OCI-LY3 (cell line): ENCODE measurements at regions not wholly inside any gene's neighbourhood (a gene's known extent, or its start where the extent isn't known, plus 50 kb on each side); places are given as distances from the start of the nearest gene placed in this dataset.

Source experiments
- H2AFZ ChIP-seq: fragments of 200-600, 300-600 bp; shearing (Covaris generic); 2 replicates; pipeline ENCODE4 v1.6.0; 2014; ENCODE audit warnings: antibody characterized with exemption, low read depth, low read length
- H3K27ac ChIP-seq: fragments of 200-600, 300-600 bp; sonication (generic); 2 replicates; pipeline ENCODE4 v1.5.1; 2014; ENCODE audit warnings: mild to moderate bottlenecking, low read length, moderate library complexity, mixed read lengths
- H3K27me3 ChIP-seq: fragments of 200-600, 300-600 bp; sonication (generic); 2 replicates; pipeline ENCODE4 v1.6.1; 2014; ENCODE audit warnings: low read depth, low read length, mixed read lengths
- H3K36me3 ChIP-seq: fragments of 200-600, 300-600 bp; sonication (generic); replicated peaks from 2 replicates; pipeline ENCODE3; 2014; ENCODE audit warnings: low read depth, low read length, mixed read lengths
- H3K4me1 ChIP-seq: fragments of 300-600, 200-600 bp; sonication (generic); 2 replicates; pipeline ENCODE4 v1.6.1; 2014; ENCODE audit warnings: low read length, mixed read lengths
- H3K4me2 ChIP-seq: fragments of 200-600, 300-600 bp; sonication (generic); 2 replicates; pipeline ENCODE4 v1.6.1; 2014; ENCODE audit warnings: low read length, mixed read lengths
- H3K4me3 ChIP-seq: fragments of 300-600, 200-600 bp; sonication (generic); 2 replicates; pipeline ENCODE4 v1.5.1; 2014; ENCODE audit warnings: antibody characterized with exemption, mild to moderate bottlenecking, low read length, moderate library complexity
- H3K79me2 ChIP-seq: fragments of 300-600, 200-600 bp; shearing (Covaris generic); 2 replicates; pipeline ENCODE4 v1.6.1; 2014; ENCODE audit warnings: mild to moderate bottlenecking, low read length, mixed read lengths
- H3K9ac ChIP-seq: fragments of 300-600, 200-600 bp; shearing (Covaris generic); 2 replicates; pipeline ENCODE4 v1.6.0; 2014; ENCODE audit warnings: mild to moderate bottlenecking, low read length, moderate library complexity
- H3K9me3 ChIP-seq: fragments of 200-600, 300-600 bp; shearing (Covaris generic); 2 replicates; pipeline ENCODE4 v1.6.1; 2014; ENCODE audit warnings: low read length, mixed read lengths; ENCODE audit not compliant: insufficient read depth
- H4K20me1 ChIP-seq: fragments of 200-600, 300-600 bp; sonication (generic); 2 replicates; pipeline ENCODE4 v1.6.1; 2016; ENCODE audit warnings: low read length, mixed read lengths; ENCODE audit not compliant: insufficient read depth
- CTCF ChIP-seq: fragments of 200-600, 300-600 bp; sonication (generic); IDR thresholded peaks from 2 replicates; pipeline ENCODE4 v1.5.1; 2014; ENCODE audit warnings: antibody characterized with exemption, low read length, low read depth
- EZH2phosphoT487 ChIP-seq: fragments of 200-600 bp; shearing (Covaris generic); IDR thresholded peaks from 2 replicates; pipeline ENCODE4 v1.6.1; 2018; ENCODE audit warnings: antibody characterized with exemption, mixed run types, low read depth

DNA sequence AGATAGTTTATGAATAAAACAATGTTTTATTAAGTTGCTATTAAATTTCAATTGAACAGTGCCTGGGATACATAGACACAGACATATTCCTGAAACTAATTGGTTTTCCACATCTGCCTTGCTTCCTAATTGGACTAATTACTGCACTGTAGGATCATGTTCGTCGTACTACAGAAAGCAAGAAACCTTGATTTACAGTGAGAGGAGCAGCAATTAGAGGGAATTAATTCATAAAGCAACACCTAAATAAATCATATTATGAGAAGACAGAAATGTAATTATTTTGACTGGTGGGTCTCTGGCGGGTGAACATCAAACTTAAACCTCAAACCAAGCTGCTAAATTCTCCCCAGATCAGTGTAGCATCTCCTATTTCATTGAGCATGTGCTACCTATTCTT is 124.6 kb upstream of the CAMK1G start:
- no peaks in the 10 kb centered on the region for H3K4me1 ChIP-seq
- no peaks in the 10 kb centered on the region for H3K79me2 ChIP-seq
- H3K9ac ChIP-seq: no peak overlapping the region
- peaks cover 35% of the 10 kb centered on the region for H3K27me3 ChIP-seq
- no peaks in the 10 kb centered on the region for H3K36me3 ChIP-seq
- H3K4me2 ChIP-seq: no peak overlapping the region
- peaks cover 12% of the 10 kb centered on the region for H3K9me3 ChIP-seq
- H4K20me1 ChIP-seq: no peaks in the 10 kb centered on the region
- TF ChIP-seq CTCF: no peak
- no peak for TF ChIP-seq EZH2phosphoT487
- H2AFZ ChIP-seq: no peak overlapping the region
- no peak overlapping the region for H3K4me3 ChIP-seq
- no peak overlapping the region for H3K27ac ChIP-seq

- H3K4me1 ChIP-seq: no peaks in the 10 kb centered on the region
- no peak overlapping the region for H3K4me2 ChIP-seq
- no peaks in the 10 kb centered on the region for H3K79me2 ChIP-seq
- no peak overlapping the region for H2AFZ ChIP-seq
- H3K27me3 ChIP-seq: peaks cover 32% of the 10 kb centered on the region
- H3K27ac ChIP-seq: no peak overlapping the region
- H4K20me1 ChIP-seq: no peaks in the 10 kb centered on the region
- TF ChIP-seq EZH2phosphoT487 (no peak), CTCF (no peak)
- H3K9ac ChIP-seq: no peak overlapping the region
- H3K9me3 ChIP-seq: peaks cover 12% of the 10 kb centered on the region
- no peaks in the 10 kb centered on the region for H3K36me3 ChIP-seq
- no peak overlapping the region for H3K4me3 ChIP-seq
These were observed 122.3 kb upstream of the CAMK1G start for GRCh38 chr1:209461168-209461567.

- Histone ChIP-seq H3K79me2 (no peaks in the 10 kb centered on the region), H3K4me1 (no peaks in the 10 kb centered on the region), H3K27ac (no peak overlapping the region), H3K36me3 (no peaks in the 10 kb centered on the region), H3K9ac (no peak overlapping the region), H3K9me3 (peaks cover 12% of the 10 kb centered on the region), H4K20me1 (no peaks in the 10 kb centered on the region), H3K4me3 (no peak overlapping the region), H3K27me3 (peaks cover 33% of the 10 kb centered on the region), H2AFZ (no peak overlapping the region), H3K4me2 (no peak overlapping the region)
- no peak for TF ChIP-seq CTCF
- TF ChIP-seq EZH2phosphoT487: no peak
These were observed 121.1 kb upstream of the CAMK1G start for GRCh38 chr1:209462433-209462832.

- Histone ChIP-seq H4K20me1 (no peaks in the 10 kb centered on the region), H2AFZ (no peak overlapping the region), H3K36me3 (no peaks in the 10 kb centered on the region), H3K9me3 (peaks cover 12% of the 10 kb centered on the region), H3K27me3 (peaks cover 26% of the 10 kb centered on the region; the same call in 1 of the 2 replicates), H3K4me1 (no peaks in the 10 kb centered on the region), H3K27ac (no peak overlapping the region), H3K4me2 (no peak overlapping the region), H3K79me2 (no peaks in the 10 kb centered on the region), H3K4me3 (no peak overlapping the region), H3K9ac (no peak overlapping the region)
- TF ChIP-seq CTCF: no peak
- TF ChIP-seq EZH2phosphoT487: no peak
These were observed 120.1 kb upstream of the CAMK1G start for GRCh38 chr1:209463441-209463840.
